Ovary (tissue), 7 donors: ENCODE measurements at regions not wholly inside any gene's neighbourhood (a gene's known extent, or its start where the extent isn't known, plus 50 kb on each side); places are given as distances from the start of the nearest gene placed in this dataset.

Source experiments
- DNase-seq, 5 donors: peaks; one replicate each; pipeline ENCODE4 v3.0.0-alpha.2; 2019 to 2020
- H3K27ac ChIP-seq, 2 donors: fragments of 200-600 bp; one replicate each; pipeline versions ENCODE4 v1.5.1 to v1.8.0; 2019 to 2022
- H3K27me3 ChIP-seq: fragments of 200-600 bp; one replicate; pipeline ENCODE4 v1.8.0; 2022
- H3K36me3 ChIP-seq: fragments of 200-600 bp; sonication (generic); one replicate; pipeline ENCODE4 v1.5.1; 2019
- H3K4me1 ChIP-seq: one replicate; pipeline ENCODE4 v1.8.1; 2013; ENCODE audit warnings: mild to moderate bottlenecking, moderate library complexity; ENCODE audit not compliant: insufficient read depth
- H3K4me3 ChIP-seq: fragments of 200-600 bp; sonication (generic); one replicate; pipeline ENCODE4 v1.5.1; 2017
- H3K9me3 ChIP-seq, 2 donors: fragments of 200-600 bp in 1 of 2; sonication (generic) in 1 of 2; one replicate each; pipeline versions ENCODE4 v1.5.1 to v1.8.1; 2013 to 2019; ENCODE audit warnings: mild to moderate bottlenecking in 1 of 2, moderate library complexity in 1 of 2
- EP300 ChIP-seq: sonication (generic); formaldehyde crosslinking; IDR thresholded peaks from one replicate; pipeline ENCODE4 v1.6.1; 2017; ENCODE audit warnings: antibody characterized with exemption
- POLR2A ChIP-seq: fragments of 450-650 bp; IDR thresholded peaks from one replicate; pipeline ENCODE4 v1.6.1; 2017; ENCODE audit warnings: antibody characterized with exemption, mild to moderate bottlenecking, moderate library complexity
- WGBS, 3 donors: extraction: QIAGEN DNeasy Blood & Tissue Kit in 1 of 3; methylation state at CpG; one replicate each; pipeline versions ENCODE4 v1.1.5 to v1.1.7; 2013 to 2017; 5-methylcytosine and 5-hydroxymethylcytosine counted together
- intact Hi-C, 4 donors: fragments of 100-400 bp; cut with DNase I; formaldehyde crosslinking; loops; one replicate each; pipeline versions ENCODE4 v1.11.0 to v1.15.1; 2022 to 2023
- TF ChIP-seq, protein P1 (sequence below), 3 donors: fragments of 450-650 bp in 2 of 3; fragments of 200-600 bp in 1 of 3; IDR thresholded peaks; one replicate each; pipeline versions ENCODE4 v1.5.1 to v1.8.0; 2016 to 2022; ENCODE audit warnings: antibody characterized with exemption in 3 of 3, mild to moderate bottlenecking in 1 of 3
- donor health status: DM: no; HTN: no; CAD: no; lungs with moderate emphysema.
- donor health status: DM: no; HTN: no; CAD: no.
- donor health status: Bipolar disorder and iron deficiency.
- donor health status: DM: no; HTN: no; CAD: no.
- donor health status: DM: yes; HTN: yes; CAD: no.

DNA sequence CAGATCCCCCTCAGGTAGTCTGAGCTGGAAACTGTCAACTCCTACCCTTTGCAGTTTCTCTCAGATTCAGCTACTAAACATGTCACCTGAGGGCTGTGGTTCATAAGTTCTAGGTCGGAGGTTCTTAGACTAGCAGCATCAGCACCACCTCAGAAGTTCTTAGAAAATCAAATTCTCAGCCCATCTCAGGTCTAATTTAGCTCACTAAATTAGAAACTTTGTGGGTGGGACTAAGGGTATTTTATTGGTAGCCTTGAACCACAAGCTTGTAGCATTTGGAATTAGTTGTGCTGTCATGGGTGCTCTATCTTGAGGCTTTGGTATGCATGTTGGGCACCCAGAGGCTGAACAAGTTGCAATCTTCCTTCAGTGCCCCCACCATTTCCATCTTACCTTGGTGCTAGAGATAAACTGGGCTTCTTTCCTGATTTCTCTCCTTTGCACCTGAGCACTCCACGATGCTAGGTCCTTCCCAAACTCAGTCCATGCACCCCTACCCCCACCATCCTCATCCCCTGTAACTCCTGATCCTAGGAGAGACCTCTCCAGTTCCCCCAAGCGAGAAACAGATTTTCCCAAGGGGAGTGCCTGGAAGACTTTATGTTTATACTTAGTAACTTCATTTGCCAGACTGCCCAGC, 54.2 kb downstream of the S1PR1 start:
- intact Hi-C loops: loop anchor here in 1 of 4 donors (10.0 kb wide), 1 partner anchor 366 kb away; no protein-coding TSS in a partner anchor
- H3K4me3 ChIP-seq: no peak overlapping the region
- no peaks in the 10 kb centered on the region for H3K36me3 ChIP-seq
- 67 to 76% (median 69%) methylated on average over 3 of the region's 3 CpGs for WGBS, 3 donors
- no peaks in the 10 kb centered on the region for H3K9me3 ChIP-seq
- TF ChIP-seq POLR2A: no peak
- no peak for TF ChIP-seq EP300
- TF ChIP-seq, protein P1, sequence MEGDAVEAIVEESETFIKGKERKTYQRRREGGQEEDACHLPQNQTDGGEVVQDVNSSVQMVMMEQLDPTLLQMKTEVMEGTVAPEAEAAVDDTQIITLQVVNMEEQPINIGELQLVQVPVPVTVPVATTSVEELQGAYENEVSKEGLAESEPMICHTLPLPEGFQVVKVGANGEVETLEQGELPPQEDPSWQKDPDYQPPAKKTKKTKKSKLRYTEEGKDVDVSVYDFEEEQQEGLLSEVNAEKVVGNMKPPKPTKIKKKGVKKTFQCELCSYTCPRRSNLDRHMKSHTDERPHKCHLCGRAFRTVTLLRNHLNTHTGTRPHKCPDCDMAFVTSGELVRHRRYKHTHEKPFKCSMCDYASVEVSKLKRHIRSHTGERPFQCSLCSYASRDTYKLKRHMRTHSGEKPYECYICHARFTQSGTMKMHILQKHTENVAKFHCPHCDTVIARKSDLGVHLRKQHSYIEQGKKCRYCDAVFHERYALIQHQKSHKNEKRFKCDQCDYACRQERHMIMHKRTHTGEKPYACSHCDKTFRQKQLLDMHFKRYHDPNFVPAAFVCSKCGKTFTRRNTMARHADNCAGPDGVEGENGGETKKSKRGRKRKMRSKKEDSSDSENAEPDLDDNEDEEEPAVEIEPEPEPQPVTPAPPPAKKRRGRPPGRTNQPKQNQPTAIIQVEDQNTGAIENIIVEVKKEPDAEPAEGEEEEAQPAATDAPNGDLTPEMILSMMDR (IDR thresholded peaks at IDR 0.05): no peak
- H3K27me3 ChIP-seq: no peaks in the 10 kb centered on the region
- H3K27ac ChIP-seq: no peak overlapping the region
- no peak for DNase-seq
- no peaks in the 10 kb centered on the region for H3K4me1 ChIP-seq

DNA sequence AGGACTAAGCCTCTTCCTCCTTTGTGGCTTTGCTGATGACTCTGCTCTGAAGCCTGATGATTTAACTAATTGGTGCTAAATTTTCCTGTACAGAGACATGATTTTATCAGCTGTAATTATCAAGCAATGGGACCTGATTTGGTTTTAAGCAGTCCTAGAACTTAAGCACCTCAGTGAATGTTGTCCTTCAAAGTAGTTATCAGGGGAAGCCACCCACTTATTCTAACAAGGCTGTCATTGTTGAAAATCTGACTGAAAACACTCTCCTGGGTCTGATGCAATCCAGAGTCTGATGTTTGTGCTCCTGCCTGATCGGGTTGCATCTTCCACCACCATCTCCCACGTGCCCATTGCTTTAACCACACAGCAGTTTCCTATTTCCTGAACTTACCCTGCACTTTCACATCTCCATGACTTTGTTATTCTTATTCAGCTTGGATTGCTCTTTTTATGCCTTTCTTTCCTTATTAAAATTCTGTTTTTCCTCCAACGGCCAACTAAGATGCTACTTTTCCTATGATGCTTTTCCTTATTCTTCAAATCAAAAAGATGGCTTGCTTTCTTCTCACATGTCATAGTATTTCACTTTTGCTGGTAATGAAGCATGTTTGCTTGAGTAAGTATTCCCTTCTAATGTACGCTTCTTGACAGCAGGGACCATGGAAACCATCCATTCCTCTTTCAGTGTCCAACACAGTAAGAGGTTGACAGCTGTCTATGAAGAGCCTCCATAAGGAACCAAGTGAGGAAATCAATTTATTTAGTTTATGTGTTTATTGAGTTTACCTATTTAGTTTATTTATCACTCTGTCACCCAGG, 55.0 kb downstream of the S1PR1 start:
- Histone ChIP-seq H3K36me3 (no peaks in the 10 kb centered on the region), H3K4me3 (no peak overlapping the region), H3K4me1 (no peaks in the 10 kb centered on the region), H3K27me3 (no peaks in the 10 kb centered on the region), H3K27ac (no peak overlapping the region), H3K9me3 (no peaks in the 10 kb centered on the region)
- intact Hi-C loops: loop anchor here in 1 of 4 donors (10.0 kb wide), 1 partner anchor 367 kb away; no protein-coding TSS in a partner anchor
- WGBS, 3 donors: 49 to 56% (median 55%) methylated on average over 4 of the region's 4 CpGs
- TF ChIP-seq, protein P1 (IDR thresholded peaks at IDR 0.05): no peak
- TF ChIP-seq EP300 (no peak), POLR2A (no peak)
- no peak for DNase-seq

DNA sequence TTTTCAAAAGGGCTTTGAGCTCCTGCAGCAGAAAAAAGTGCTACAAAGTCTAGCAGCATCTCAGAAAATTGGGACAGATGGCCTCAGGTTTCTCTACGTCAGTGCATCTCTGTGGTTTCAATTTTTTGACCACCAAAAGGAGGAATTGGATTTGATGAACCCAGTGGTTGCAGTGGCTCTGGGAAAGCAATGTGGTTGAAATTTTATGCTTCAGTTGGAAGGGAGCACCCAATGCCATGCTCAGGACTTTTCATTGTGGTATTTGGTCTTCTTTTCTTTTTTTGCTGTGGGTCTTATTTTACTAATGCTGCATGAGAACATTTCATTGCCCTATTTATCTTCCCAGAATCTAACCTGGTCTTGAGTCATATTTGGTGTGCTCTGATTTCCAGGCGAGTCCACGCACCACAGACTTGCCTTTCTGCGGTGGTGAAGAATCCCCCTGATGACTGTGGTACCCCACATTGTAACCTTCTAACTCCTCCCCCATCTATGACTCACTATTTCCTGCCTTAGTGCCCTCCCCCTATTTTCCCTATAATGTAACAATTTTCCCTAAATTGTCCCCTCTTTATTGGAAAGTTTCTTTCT, 56.7 kb downstream of the S1PR1 start:
- intact Hi-C loops: loop anchor here in 1 of 4 donors (10.0 kb wide), 1 partner anchor 369 kb away; no protein-coding TSS in a partner anchor
- Histone ChIP-seq H3K4me3 (no peak overlapping the region), H3K27ac (no peak overlapping the region), H3K4me1 (no peaks in the 10 kb centered on the region), H3K36me3 (no peaks in the 10 kb centered on the region), H3K27me3 (no peaks in the 10 kb centered on the region), H3K9me3 (no peaks in the 10 kb centered on the region)
- DNase-seq: no peak
- TF ChIP-seq EP300 (no peak), POLR2A (no peak)
- TF ChIP-seq, protein P1 (IDR thresholded peaks at IDR 0.05): no peak
- 91 to 94% (median 94%) methylated on average over 4 of the region's 4 CpGs for WGBS, 3 donors

DNA sequence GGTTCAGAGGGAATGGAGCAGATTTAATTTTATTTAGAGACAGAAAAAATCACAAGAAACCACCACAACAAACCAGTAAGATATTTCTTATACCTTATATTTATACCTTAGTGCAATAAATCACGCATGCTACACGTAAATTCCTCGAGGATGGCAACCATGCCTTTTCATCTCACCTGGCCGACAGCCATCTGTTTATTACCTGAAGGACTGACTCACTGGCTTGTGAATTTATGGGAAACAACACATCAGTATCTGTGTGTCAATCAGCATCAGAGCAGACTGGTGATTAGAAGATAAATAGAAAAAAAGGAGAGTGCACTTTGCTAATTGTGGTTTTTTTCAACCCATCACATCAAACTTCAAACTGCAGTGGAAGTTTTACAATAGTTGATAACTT, 58.4 kb downstream of the S1PR1 start:
- TF ChIP-seq EP300 (no peak), POLR2A (no peak)
- TF ChIP-seq, protein P1 (IDR thresholded peaks at IDR 0.05): no peak
- Histone ChIP-seq H3K27me3 (no peaks in the 10 kb centered on the region), H3K27ac (no peak overlapping the region), H3K36me3 (no peaks in the 10 kb centered on the region), H3K4me1 (no peaks in the 10 kb centered on the region), H3K9me3 (no peaks in the 10 kb centered on the region), H3K4me3 (no peak overlapping the region)
- intact Hi-C loops: loop anchor here in 1 of 4 donors (10.0 kb wide), 1 partner anchor 370 kb away; no protein-coding TSS in a partner anchor
- WGBS, 3 donors: 54 to 69% (median 66%) methylated on average over 4 of the region's 4 CpGs
- no peak for DNase-seq
